Gastroesophageal sphincter (tissue), 3 donors: ENCODE measurements at regions not wholly inside any gene's neighbourhood (a gene's known extent, or its start where the extent isn't known, plus 50 kb on each side); places are given as distances from the start of the nearest gene placed in this dataset.

Experiments
- CTCF ChIP-seq, 4 experiments: fragments of 200-600 bp in 2 of 4; fragments of 450-650 bp in 2 of 4; sonication (generic) in 1 of 4; IDR thresholded peaks; one replicate each; pipeline ENCODE4 v1.5.1; 2017 to 2019; ENCODE audit warnings: antibody characterized with exemption in 4 of 4, mild to moderate bottlenecking in 2 of 4, moderate library complexity in 2 of 4
- EP300 ChIP-seq: sonication (generic); formaldehyde crosslinking; IDR thresholded peaks from one replicate; pipeline ENCODE4 v1.6.1; 2017; ENCODE audit warnings: antibody characterized with exemption, mild to moderate bottlenecking
- POLR2AphosphoS5 ChIP-seq: sonication (generic); formaldehyde crosslinking; IDR thresholded peaks from one replicate; pipeline ENCODE4 v1.6.1; 2017; ENCODE audit warnings: antibody characterized with exemption

GRCh38 chr9:25850803-25851202 lies 172.6 kb upstream of the TUSC1 start:
- TF ChIP-seq CTCF (IDR thresholded peaks at IDR 0.05), result no peak
- TF ChIP-seq POLR2AphosphoS5, result no peak
- TF ChIP-seq EP300, result no peak
